Urinary bladder (tissue), 3 donors: ENCODE measurements at regions not wholly inside any gene's neighbourhood (a gene's known extent, or its start where the extent isn't known, plus 50 kb on each side); places are given as distances from the start of the nearest gene placed in this dataset.

Experiments
- DNase-seq: peaks from one replicate; pipeline ENCODE4 v3.0.0-alpha.2; 2015; ENCODE audit errors: extremely low spot score
- H3K27ac ChIP-seq: one replicate; pipeline ENCODE4 v1.5.1; 2013; ENCODE audit warnings: low read depth, mild to moderate bottlenecking, moderate library complexity
- H3K36me3 ChIP-seq: one replicate; pipeline ENCODE4 v1.6.1; 2013; ENCODE audit warnings: mild to moderate bottlenecking, moderate library complexity; ENCODE audit not compliant: insufficient read depth
- H3K4me1 ChIP-seq: one replicate; pipeline ENCODE4 v1.6.1; 2013; ENCODE audit warnings: mild to moderate bottlenecking, moderate library complexity; ENCODE audit not compliant: insufficient read depth
- H3K4me3 ChIP-seq: one replicate; pipeline ENCODE4 v1.5.1; 2013; ENCODE audit warnings: low read depth, low read length
- WGBS: extraction: QIAGEN DNeasy Blood & Tissue Kit; methylation state at CpG from one replicate; pipeline ENCODE4 v1.1.7; 2013; 5-methylcytosine and 5-hydroxymethylcytosine counted together
- donor health status: healthy with polysubstance abuse.
- donor health status: healthy.

GRCh38 chr20:60427516-60427915 is 469.3 kb downstream of the CDH26 start:
- Histone ChIP-seq H3K4me1 (no peaks in the 10 kb centered on the region), H3K4me3 (no peak overlapping the region), H3K36me3 (no peaks in the 10 kb centered on the region), H3K27ac (no peak overlapping the region)
- no peak for DNase-seq
- WGBS = 95% methylated on average over 6 of the region's 6 CpGs

- no peak for DNase-seq
- no peak overlapping the region for H3K4me3 ChIP-seq
- no peak overlapping the region for H3K27ac ChIP-seq
- H3K36me3 ChIP-seq = no peaks in the 10 kb centered on the region
- no peaks in the 10 kb centered on the region for H3K4me1 ChIP-seq
- 62% methylated on average over 2 of the region's 2 CpGs for WGBS
These were observed 470.4 kb downstream of the CDH26 start for GRCh38 chr20:60428651-60429050.

GRCh38 chr20:60430516-60431001 is 472.3 kb downstream of the CDH26 start:
- Histone ChIP-seq H3K36me3 (no peaks in the 10 kb centered on the region), H3K4me1 (no peaks in the 10 kb centered on the region), H3K27ac (no peak overlapping the region), H3K4me3 (no peak overlapping the region)
- no peak for DNase-seq
- 92% methylated on average over 14 of the region's 14 CpGs for WGBS

GRCh38 chr20:60431349-60431748 is 473.1 kb downstream of the CDH26 start:
- 75% methylated on average over 5 of the region's 5 CpGs for WGBS
- Histone ChIP-seq H3K27ac (no peak overlapping the region), H3K36me3 (no peaks in the 10 kb centered on the region), H3K4me1 (no peaks in the 10 kb centered on the region), H3K4me3 (no peak overlapping the region)
- no peak for DNase-seq

GRCh38 chr20:60437418-60437817 is 479.2 kb downstream of the CDH26 start:
- no peak overlapping the region for H3K4me3 ChIP-seq
- WGBS = 75% methylated on average over 4 of the region's 4 CpGs
- H3K36me3 ChIP-seq = no peaks in the 10 kb centered on the region
- no peaks in the 10 kb centered on the region for H3K4me1 ChIP-seq
- no peak for DNase-seq
- H3K27ac ChIP-seq = no peak overlapping the region

- WGBS = 69% methylated on average over 9 of the region's 9 CpGs
- Histone ChIP-seq H3K4me3 (no peak overlapping the region), H3K36me3 (no peaks in the 10 kb centered on the region), H3K27ac (no peak overlapping the region), H3K4me1 (no peaks in the 10 kb centered on the region)
- DNase-seq = no peak
These were observed 488.3 kb downstream of the CDH26 start for GRCh38 chr20:60446267-60447111.

GRCh38 chr20:60447703-60448102 is 489.5 kb downstream of the CDH26 start:
- Histone ChIP-seq H3K4me1 (no peaks in the 10 kb centered on the region), H3K4me3 (no peak overlapping the region), H3K36me3 (no peaks in the 10 kb centered on the region), H3K27ac (no peak overlapping the region)
- no peak for DNase-seq
- WGBS = 49% methylated on average over 3 of the region's 3 CpGs

GRCh38 chr20:60453388-60454246 is 495.4 kb downstream of the CDH26 start:
- no peaks in the 10 kb centered on the region for H3K4me1 ChIP-seq
- no peak overlapping the region for H3K4me3 ChIP-seq
- H3K36me3 ChIP-seq = no peaks in the 10 kb centered on the region
- no peak for DNase-seq
- 67% methylated on average over 11 of the region's 11 CpGs for WGBS
- H3K27ac ChIP-seq = no peak overlapping the region

GRCh38 chr20:60454491-60454890 is 496.3 kb downstream of the CDH26 start:
- H3K4me1 ChIP-seq = no peaks in the 10 kb centered on the region
- no peak overlapping the region for H3K27ac ChIP-seq
- H3K36me3 ChIP-seq = no peaks in the 10 kb centered on the region
- no peak for DNase-seq
- 82% methylated on average over 8 of the region's 8 CpGs for WGBS
- no peak overlapping the region for H3K4me3 ChIP-seq

GRCh38 chr20:60455272-60455671 is 497.0 kb downstream of the CDH26 start:
- WGBS = 76% methylated on average over 8 of the region's 8 CpGs
- Histone ChIP-seq H3K4me3 (no peak overlapping the region), H3K36me3 (no peaks in the 10 kb centered on the region), H3K4me1 (no peaks in the 10 kb centered on the region), H3K27ac (no peak overlapping the region)
- no peak for DNase-seq

- no peaks in the 10 kb centered on the region for H3K36me3 ChIP-seq
- no peak overlapping the region for H3K27ac ChIP-seq
- 50% methylated on average over 3 of the region's 3 CpGs for WGBS
- no peaks in the 10 kb centered on the region for H3K4me1 ChIP-seq
- DNase-seq = no peak
- no peak overlapping the region for H3K4me3 ChIP-seq
These were observed 501.0 kb downstream of the CDH26 start for GRCh38 chr20:60459212-60459611.

- no peak overlapping the region for H3K27ac ChIP-seq
- 87% methylated on average over 2 of the region's 2 CpGs for WGBS
These were observed 503.8 kb downstream of the CDH26 start for GRCh38 chr20:60461993-60462392.

GRCh38 chr20:60463798-60464197 is 505.6 kb downstream of the CDH26 start:
- H3K4me1 ChIP-seq = no peaks in the 10 kb centered on the region
- DNase-seq = no peak
- H3K36me3 ChIP-seq = no peaks in the 10 kb centered on the region
- no peak overlapping the region for H3K27ac ChIP-seq
- H3K4me3 ChIP-seq = no peak overlapping the region
- 47% methylated on average over 2 of the region's 2 CpGs for WGBS

More at GRCh38 chr20:60461993-60462392, 503.8 kb downstream of the CDH26 start:
- Histone ChIP-seq H3K4me1 (no peaks in the 10 kb centered on the region), H3K36me3 (no peaks in the 10 kb centered on the region), H3K4me3 (no peak overlapping the region)
- no peak for DNase-seq

- H3K4me1 ChIP-seq = no peaks in the 10 kb centered on the region
- WGBS = 90% methylated on average over 8 of the region's 8 CpGs
- H3K4me3 ChIP-seq = no peak overlapping the region
- H3K27ac ChIP-seq = no peak overlapping the region
- DNase-seq = no peak
- no peaks in the 10 kb centered on the region for H3K36me3 ChIP-seq
These were observed 507.2 kb downstream of the CDH26 start for GRCh38 chr20:60465439-60465838.
